ENCODE measurements at regions not wholly inside any gene's neighbourhood (a gene's known extent, or its start where the extent isn't known, plus 50 kb on each side); places are given as distances from the start of the nearest gene placed in this dataset.

- peaks cover 0 to 5% (median 0%) of the 10 kb centered on the region in 4 donors for H3K4me1 ChIP-seq
- H3K36me3 ChIP-seq: no peaks in the 10 kb centered on the region
- 74 to 95% methylated on average over 2 of the region's 2 CpGs for WGBS, 2 donors
- H3K27me3 ChIP-seq: no peaks in the 10 kb centered on the region
- TF ChIP-seq CTCF (IDR thresholded peaks at IDR 0.05): no peak
- no peak overlapping the region for H3K27ac ChIP-seq
- no peaks in the 10 kb centered on the region for H3K9me3 ChIP-seq
- no peak for DNase-seq (ENCODE audit: low spot score in 2 of 2)
- no peak overlapping the region for H3K4me3 ChIP-seq
These were observed 165.7 kb upstream of the C1orf21 start for GRCh38 chr1:184221087-184221486.

- WGBS, 2 donors: 29 to 32% methylated on average over 9 of the region's 9 CpGs
- TF ChIP-seq POLR2A (IDR thresholded peaks at IDR 0.05) (no peak), CTCF (IDR thresholded peaks at IDR 0.05) (peak; percentile 80 to 88 (median 86))
- Histone ChIP-seq H3K4me1 (peaks cover 0 to 5% (median 0%) of the 10 kb centered on the region in 4 donors), H3K27ac (no peak overlapping the region), H3K9me3 (no peaks in the 10 kb centered on the region), H3K27me3 (no peaks in the 10 kb centered on the region), H3K4me3 (peak overlapping the region in 2 of 4 donors; percentile 12 to 31), H3K36me3 (no peaks in the 10 kb centered on the region)
- DNase-seq (ENCODE audit: low spot score in 2 of 2): peak in 1 of 2 donors; percentile 56
These were observed 164.2 kb upstream of the C1orf21 start for GRCh38 chr1:184222652-184223052.

GRCh38 chr1:184223216-184223615 is 163.6 kb upstream of the C1orf21 start:
- 79 to 83% methylated on average over 11 of the region's 11 CpGs for WGBS, 2 donors
- DNase-seq (ENCODE audit: low spot score in 2 of 2): no peak
- H3K4me1 ChIP-seq: peaks cover 0 to 5% (median 0%) of the 10 kb centered on the region in 4 donors
- no peaks in the 10 kb centered on the region for H3K36me3 ChIP-seq
- no peak for TF ChIP-seq POLR2A (IDR thresholded peaks at IDR 0.05)
- TF ChIP-seq EP300 (IDR thresholded peaks at IDR 0.05): no peak
- no peak for TF ChIP-seq CTCF (IDR thresholded peaks at IDR 0.05)
- no peaks in the 10 kb centered on the region for H3K9me3 ChIP-seq
- no peaks in the 10 kb centered on the region for H3K27me3 ChIP-seq
- H3K4me3 ChIP-seq: peak overlapping the region in 1 of 4 donors; percentile 31
- no peak overlapping the region for H3K27ac ChIP-seq

DNA sequence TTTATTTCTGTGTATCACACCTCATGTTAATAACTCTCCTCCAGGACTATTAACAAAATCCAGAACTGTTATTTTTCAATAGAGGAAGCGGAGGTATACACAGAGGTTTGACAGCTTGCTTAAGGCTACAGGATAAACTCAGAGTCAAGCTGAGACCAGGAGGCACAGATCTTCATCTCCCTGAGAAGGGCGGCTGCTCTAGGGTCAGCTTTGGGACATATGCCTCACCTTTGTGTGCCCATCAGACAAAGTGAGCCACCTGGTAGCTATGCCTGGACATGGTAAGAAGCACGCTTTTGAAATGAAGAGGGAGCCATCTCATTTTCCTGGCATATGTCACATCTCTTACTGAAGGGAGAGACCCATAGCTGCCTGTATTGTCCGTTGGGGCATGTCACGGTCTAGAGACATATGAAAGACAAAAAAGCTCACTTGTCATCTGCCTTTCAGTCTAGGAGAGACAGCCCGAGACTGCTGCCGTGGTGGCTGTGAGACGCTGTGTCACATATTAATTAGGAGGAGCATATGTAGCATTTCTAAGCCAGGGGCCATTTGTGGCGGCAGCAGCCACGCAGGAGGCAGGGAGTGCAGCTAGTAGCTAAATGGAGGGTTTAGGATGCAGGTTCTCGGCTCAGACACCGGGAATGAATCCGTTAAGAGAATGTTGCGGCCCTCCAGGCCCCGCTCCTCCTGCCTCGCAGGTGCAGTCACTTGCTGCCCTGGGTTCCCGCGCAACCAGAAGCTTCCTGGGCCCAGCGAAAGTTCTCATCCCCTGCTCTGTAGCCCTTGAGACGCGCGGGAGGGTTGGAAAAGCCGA is 161.3 kb upstream of the C1orf21 start:
- Histone ChIP-seq H3K9me3 (no peaks in the 10 kb centered on the region), H3K27me3 (no peaks in the 10 kb centered on the region), H3K27ac (no peak overlapping the region), H3K4me1 (peaks cover 0 to 5% (median 0%) of the 10 kb centered on the region in 4 donors), H3K36me3 (no peaks in the 10 kb centered on the region), H3K4me3 (no peak overlapping the region)
- TF ChIP-seq EP300 (IDR thresholded peaks at IDR 0.05) (no peak), POLR2A (IDR thresholded peaks at IDR 0.05) (no peak), CTCF (IDR thresholded peaks at IDR 0.05) (no peak)
- DNase-seq (ENCODE audit: low spot score in 2 of 2): no peak
- 89 to 91% methylated on average over 23 of the region's 23 CpGs for WGBS, 2 donors

DNA sequence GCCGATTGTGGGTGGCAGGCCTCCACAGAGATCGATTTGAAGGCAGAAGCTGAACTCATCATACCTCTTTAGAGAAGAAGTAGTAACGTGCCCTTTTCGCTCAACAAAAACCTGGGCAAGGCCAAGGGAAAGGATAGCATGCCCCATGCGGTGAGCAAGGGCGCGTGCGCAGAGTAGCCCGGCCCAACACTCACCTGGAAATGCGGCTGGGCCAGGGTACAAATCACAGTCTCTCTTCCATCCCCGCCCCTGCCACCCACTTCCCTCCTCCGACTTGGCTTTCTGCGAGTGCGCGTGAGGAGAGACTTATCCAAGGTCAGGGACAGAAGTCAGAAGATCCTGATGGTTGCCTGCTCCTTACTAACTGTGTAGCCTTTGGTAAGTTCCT is 160.7 kb upstream of the C1orf21 start:
- peaks cover 0 to 5% (median 0%) of the 10 kb centered on the region in 4 donors for H3K4me1 ChIP-seq
- H3K9me3 ChIP-seq: no peaks in the 10 kb centered on the region
- 96% methylated on average over 15 of the region's 15 CpGs for WGBS, 2 donors
- no peaks in the 10 kb centered on the region for H3K36me3 ChIP-seq
- no peaks in the 10 kb centered on the region for H3K27me3 ChIP-seq
- TF ChIP-seq EP300 (IDR thresholded peaks at IDR 0.05): no peak
- DNase-seq (ENCODE audit: low spot score in 2 of 2): no peak
- no peak overlapping the region for H3K27ac ChIP-seq
- no peak overlapping the region for H3K4me3 ChIP-seq

All from tibial nerve (tissue), 4 donors.